Neural cell (in vitro differentiated cells): ENCODE measurements at regions not wholly inside any gene's neighbourhood (a gene's known extent, or its start where the extent isn't known, plus 50 kb on each side); places are given as distances from the start of the nearest gene placed in this dataset.

ENCODE experiments used
- H2AFZ ChIP-seq: fragments of 200-600, 300-800 bp; sonication (generic), shearing (Covaris generic); 2 replicates; pipeline ENCODE4 v1.6.0; 2014; ENCODE audit warnings: low read depth, mild to moderate bottlenecking, antibody characterized with exemption, low read length, moderate library complexity
- H3F3A ChIP-seq: fragments of 200-600 bp; shearing (Covaris generic); 2 replicates; pipeline ENCODE4 v1.6.1; 2016; ENCODE audit warnings: mild to moderate bottlenecking, moderate library complexity, mixed read lengths, antibody characterized with exemption, low read length; ENCODE audit not compliant: insufficient read depth, poor library complexity, severe bottlenecking
- H3K27ac ChIP-seq: fragments of 200-600, 300-800 bp; sonication (generic), shearing (Covaris generic); 2 replicates; pipeline ENCODE4 v1.5.1; 2014; ENCODE audit warnings: mild to moderate bottlenecking, low read length, moderate library complexity
- H3K27me3 ChIP-seq: fragments of 300-800, 200-600 bp; sonication (generic), shearing (Covaris generic); 2 replicates; pipeline ENCODE4 v1.6.0; 2014; ENCODE audit warnings: mild to moderate bottlenecking, low read depth, low read length, moderate library complexity; ENCODE audit not compliant: insufficient read depth
- H3K36me3 ChIP-seq: fragments of 300-800, 200-600 bp; sonication (generic), shearing (Covaris generic); 2 replicates; pipeline ENCODE4 v1.5.1; 2014; ENCODE audit warnings: mild to moderate bottlenecking, antibody characterized with exemption, low read length, moderate library complexity; ENCODE audit not compliant: insufficient read depth
- H3K4me2 ChIP-seq: fragments of 300-800, 200-600 bp; sonication (generic), shearing (Covaris generic); 2 replicates; pipeline ENCODE4 v1.6.0; 2014; ENCODE audit warnings: mild to moderate bottlenecking, low read length
- H3K4me3 ChIP-seq: fragments of 300-800, 200-600 bp; sonication (generic), shearing (Covaris generic); 2 replicates; pipeline ENCODE4 v1.5.1; 2014; ENCODE audit warnings: mild to moderate bottlenecking, low read length, moderate library complexity
- H3K79me2 ChIP-seq: fragments of 200-600 bp; shearing (Covaris generic); replicated peaks from 2 replicates; pipeline ENCODE4 v1.6.0; 2014; ENCODE audit warnings: mild to moderate bottlenecking, low read length, moderate library complexity; ENCODE audit not compliant: insufficient read depth
- H3K9ac ChIP-seq: fragments of 300-800, 200-600 bp; sonication (generic), shearing (Covaris generic); 2 replicates; pipeline ENCODE4 v1.6.1; 2016; ENCODE audit warnings: mild to moderate bottlenecking, low read length, mixed read lengths
- H3K9me2 ChIP-seq: fragments of 200-600 bp; shearing (Covaris generic); 2 replicates; pipeline ENCODE4 v1.6.1; 2016; ENCODE audit warnings: mild to moderate bottlenecking, low read length, mixed read lengths; ENCODE audit not compliant: insufficient read depth
- H3K9me3 ChIP-seq: fragments of 200-600, 300-800 bp; sonication (generic), shearing (Covaris generic); 2 replicates; pipeline ENCODE4 v1.6.1; 2016; ENCODE audit warnings: mild to moderate bottlenecking, mixed run types, low read length, moderate library complexity, mixed read lengths
- H4K20me1 ChIP-seq: fragments of 200-600 bp; shearing (Covaris generic); 2 replicates; pipeline ENCODE4 v1.6.1; 2016; ENCODE audit warnings: mild to moderate bottlenecking, mixed run types; ENCODE audit not compliant: insufficient read depth
- EP300 ChIP-seq: fragments of 450-650 bp; conservative IDR thresholded peaks from 2 replicates; pipeline ENCODE4 v1.6.1; 2014; ENCODE audit warnings: antibody characterized with exemption, mild to moderate bottlenecking, moderate library complexity; ENCODE audit not compliant: poor library complexity, severe bottlenecking
- EZH2 ChIP-seq: fragments of 200-600, 300-800 bp; shearing (Covaris generic), sonication (generic); IDR thresholded peaks from 2 replicates; pipeline ENCODE4 v1.6.1; 2014; ENCODE audit warnings: antibody characterized with exemption, low read length, borderline replicate concordance, mild to moderate bottlenecking; ENCODE audit not compliant: insufficient read depth, poor library complexity, severe bottlenecking
- MXI1 ChIP-seq: fragments of 450-650 bp; conservative IDR thresholded peaks from 2 replicates; pipeline ENCODE4 v1.6.1; 2014; ENCODE audit warnings: antibody characterized with exemption, mild to moderate bottlenecking; ENCODE audit not compliant: poor library complexity, severe bottlenecking
- POLR2AphosphoS5 ChIP-seq: IDR thresholded peaks from 2 replicates; pipeline ENCODE4 v1.6.1; 2012
- RAD21 ChIP-seq: fragments of 450-650 bp; conservative IDR thresholded peaks from 2 replicates; pipeline ENCODE4 v1.6.1; 2014; ENCODE audit warnings: antibody characterized with exemption, mild to moderate bottlenecking, moderate library complexity
- SMC3 ChIP-seq: fragments of 450-650 bp; conservative IDR thresholded peaks from 2 replicates; pipeline ENCODE4 v1.6.1; 2014; ENCODE audit warnings: antibody characterized with exemption, mild to moderate bottlenecking, moderate library complexity; ENCODE audit not compliant: poor library complexity
- TAF1 ChIP-seq: IDR thresholded peaks from 2 replicates; pipeline ENCODE4 v1.6.1; 2012; ENCODE audit warnings: low read depth
- TF ChIP-seq, protein P1 (sequence below): fragments of 450-650 bp; IDR thresholded peaks from 2 replicates; pipeline ENCODE4 v1.5.1; 2014; ENCODE audit warnings: antibody characterized with exemption, mild to moderate bottlenecking, moderate library complexity; ENCODE audit not compliant: poor library complexity, severe bottlenecking
- TF ChIP-seq, protein P2 (sequence below): IDR thresholded peaks from 2 replicates; pipeline ENCODE4 v1.6.1; 2012; ENCODE audit warnings: borderline replicate concordance

GRCh38 chr2:172350839-172351479 lies 76.4 kb upstream of the ITGA6 start:
- Histone ChIP-seq H4K20me1 (no peaks in the 10 kb centered on the region), H3K9me2 (no peaks in the 10 kb centered on the region), H3K4me3 (no peak overlapping the region), H3K4me2 (no peak overlapping the region), H3F3A (no peaks in the 10 kb centered on the region), H3K79me2 (no peaks in the 10 kb centered on the region), H3K9me3 (no peaks in the 10 kb centered on the region), H3K27me3 (no peaks in the 10 kb centered on the region), H3K36me3 (no peaks in the 10 kb centered on the region), H3K9ac (no peak overlapping the region), H3K27ac (no peak overlapping the region), H2AFZ (no peak overlapping the region)
- TF ChIP-seq TAF1 (no peak), POLR2AphosphoS5 (no peak), MXI1 (no peak), EP300 (no peak), RAD21 (no peak), SMC3 (no peak), EZH2 (no peak)
- TF ChIP-seq, protein P1, sequence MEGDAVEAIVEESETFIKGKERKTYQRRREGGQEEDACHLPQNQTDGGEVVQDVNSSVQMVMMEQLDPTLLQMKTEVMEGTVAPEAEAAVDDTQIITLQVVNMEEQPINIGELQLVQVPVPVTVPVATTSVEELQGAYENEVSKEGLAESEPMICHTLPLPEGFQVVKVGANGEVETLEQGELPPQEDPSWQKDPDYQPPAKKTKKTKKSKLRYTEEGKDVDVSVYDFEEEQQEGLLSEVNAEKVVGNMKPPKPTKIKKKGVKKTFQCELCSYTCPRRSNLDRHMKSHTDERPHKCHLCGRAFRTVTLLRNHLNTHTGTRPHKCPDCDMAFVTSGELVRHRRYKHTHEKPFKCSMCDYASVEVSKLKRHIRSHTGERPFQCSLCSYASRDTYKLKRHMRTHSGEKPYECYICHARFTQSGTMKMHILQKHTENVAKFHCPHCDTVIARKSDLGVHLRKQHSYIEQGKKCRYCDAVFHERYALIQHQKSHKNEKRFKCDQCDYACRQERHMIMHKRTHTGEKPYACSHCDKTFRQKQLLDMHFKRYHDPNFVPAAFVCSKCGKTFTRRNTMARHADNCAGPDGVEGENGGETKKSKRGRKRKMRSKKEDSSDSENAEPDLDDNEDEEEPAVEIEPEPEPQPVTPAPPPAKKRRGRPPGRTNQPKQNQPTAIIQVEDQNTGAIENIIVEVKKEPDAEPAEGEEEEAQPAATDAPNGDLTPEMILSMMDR, result no peak
- TF ChIP-seq, protein P2, sequence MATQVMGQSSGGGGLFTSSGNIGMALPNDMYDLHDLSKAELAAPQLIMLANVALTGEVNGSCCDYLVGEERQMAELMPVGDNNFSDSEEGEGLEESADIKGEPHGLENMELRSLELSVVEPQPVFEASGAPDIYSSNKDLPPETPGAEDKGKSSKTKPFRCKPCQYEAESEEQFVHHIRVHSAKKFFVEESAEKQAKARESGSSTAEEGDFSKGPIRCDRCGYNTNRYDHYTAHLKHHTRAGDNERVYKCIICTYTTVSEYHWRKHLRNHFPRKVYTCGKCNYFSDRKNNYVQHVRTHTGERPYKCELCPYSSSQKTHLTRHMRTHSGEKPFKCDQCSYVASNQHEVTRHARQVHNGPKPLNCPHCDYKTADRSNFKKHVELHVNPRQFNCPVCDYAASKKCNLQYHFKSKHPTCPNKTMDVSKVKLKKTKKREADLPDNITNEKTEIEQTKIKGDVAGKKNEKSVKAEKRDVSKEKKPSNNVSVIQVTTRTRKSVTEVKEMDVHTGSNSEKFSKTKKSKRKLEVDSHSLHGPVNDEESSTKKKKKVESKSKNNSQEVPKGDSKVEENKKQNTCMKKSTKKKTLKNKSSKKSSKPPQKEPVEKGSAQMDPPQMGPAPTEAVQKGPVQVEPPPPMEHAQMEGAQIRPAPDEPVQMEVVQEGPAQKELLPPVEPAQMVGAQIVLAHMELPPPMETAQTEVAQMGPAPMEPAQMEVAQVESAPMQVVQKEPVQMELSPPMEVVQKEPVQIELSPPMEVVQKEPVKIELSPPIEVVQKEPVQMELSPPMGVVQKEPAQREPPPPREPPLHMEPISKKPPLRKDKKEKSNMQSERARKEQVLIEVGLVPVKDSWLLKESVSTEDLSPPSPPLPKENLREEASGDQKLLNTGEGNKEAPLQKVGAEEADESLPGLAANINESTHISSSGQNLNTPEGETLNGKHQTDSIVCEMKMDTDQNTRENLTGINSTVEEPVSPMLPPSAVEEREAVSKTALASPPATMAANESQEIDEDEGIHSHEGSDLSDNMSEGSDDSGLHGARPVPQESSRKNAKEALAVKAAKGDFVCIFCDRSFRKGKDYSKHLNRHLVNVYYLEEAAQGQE, result no peak

GRCh38 chr2:172351586-172351985 lies 75.8 kb upstream of the ITGA6 start:
- TF ChIP-seq TAF1 (no peak), MXI1 (no peak), EP300 (no peak), RAD21 (no peak)
- no peak overlapping the region for H3K4me2 ChIP-seq
- H3K79me2 ChIP-seq, result no peaks in the 10 kb centered on the region
- no peaks in the 10 kb centered on the region for H3K9me2 ChIP-seq
- H3K36me3 ChIP-seq, result no peaks in the 10 kb centered on the region
- H3K9ac ChIP-seq, result no peak overlapping the region
- no peaks in the 10 kb centered on the region for H3F3A ChIP-seq
- no peak overlapping the region for H3K27ac ChIP-seq
- no peak overlapping the region for H3K4me3 ChIP-seq
- no peaks in the 10 kb centered on the region for H4K20me1 ChIP-seq
- H3K27me3 ChIP-seq, result no peaks in the 10 kb centered on the region
- H3K9me3 ChIP-seq, result no peaks in the 10 kb centered on the region
- H2AFZ ChIP-seq, result no peak overlapping the region
